Panc1 (cell line): ENCODE measurements at regions not wholly inside any gene's neighbourhood (a gene's known extent, or its start where the extent isn't known, plus 50 kb on each side); places are given as distances from the start of the nearest gene placed in this dataset.

Source experiments
- ATAC-seq: fragments of 200-7000 bp; cut with Tn5 transposase; 2 replicates; pipeline ENCODE4 v1.9.1; 2020; ENCODE audit warnings: mild to moderate bottlenecking, moderate library complexity
- BruUV-seq: library from RNA; stranded (reverse); fragments of 400-500 nt; replicated peaks from 2 replicates; lab custom pipeline; 2021; lab: Mats Ljungman, UMichigan
- CTCF ChIA-PET: fragments of 300-600 bp; sonication (Branson Sonifier 250); formaldehyde crosslinking; loops from one replicate; lab custom pipeline; 2022; ENCODE audit warnings: antibody characterized with exemption; lab: Charles Lee
- POLR2A ChIA-PET: fragments of 300-600 bp; sonication (Branson Sonifier 250); formaldehyde crosslinking; loops from one replicate; lab custom pipeline; 2022; ENCODE audit warnings: antibody characterized with exemption; lab: Charles Lee
- DNase-seq: peaks from one replicate; pipeline ENCODE4 v3.0.0-alpha.2; 2010; ENCODE audit warnings: low read depth, low spot score
- H3K27ac ChIP-seq: 2 replicates; pipeline ENCODE4 v1.5.1; 2011; ENCODE audit warnings: mild to moderate bottlenecking, low read length, inconsistent platforms
- H3K27me3 ChIP-seq: fragments of 200-500 bp; sonication (Bioruptor generic); 2 replicates; pipeline ENCODE4 v1.6.0; 2014; ENCODE audit warnings: low read length, inconsistent platforms; ENCODE audit not compliant: control insufficient read depth, insufficient read depth
- H3K36me3 ChIP-seq: fragments of 200-500 bp; sonication (Bioruptor generic); 2 replicates; pipeline ENCODE4 v1.5.1; 2014; ENCODE audit warnings: inconsistent platforms, mild to moderate bottlenecking, low read length, moderate library complexity; ENCODE audit not compliant: control insufficient read depth, insufficient read depth
- H3K4me1 ChIP-seq: 2 replicates; pipeline ENCODE4 v1.5.1; 2011; ENCODE audit warnings: inconsistent platforms, mild to moderate bottlenecking, low read length, moderate library complexity; ENCODE audit not compliant: control insufficient read depth, insufficient read depth
- H3K4me3 ChIP-seq, 2 experiments: 2 replicates each; pipeline ENCODE4 v1.5.1; 2011 to 2012; ENCODE audit warnings: low read depth in 2 of 2, low read length in 2 of 2, mild to moderate bottlenecking in 2 of 2, inconsistent platforms in 1 of 2, moderate library complexity in 1 of 2
- H3K9me3 ChIP-seq: fragments of 200-500 bp; sonication (Bioruptor generic); 2 replicates; pipeline ENCODE4 v1.5.1; 2014; ENCODE audit warnings: low read depth, mild to moderate bottlenecking, inconsistent platforms, low read length, moderate library complexity; ENCODE audit not compliant: control insufficient read depth, insufficient read depth
- POLR2AphosphoS5 ChIP-seq: IDR thresholded peaks from 2 replicates; pipeline ENCODE4 v1.6.1; 2012; ENCODE audit warnings: mild to moderate bottlenecking, low read depth, low read length, moderate library complexity
- REST ChIP-seq, 2 experiments: IDR thresholded peaks; 2 replicates each; pipeline ENCODE4 v1.6.1; 2011 to 2012; ENCODE audit warnings: low read depth in 2 of 2, control low read depth in 1 of 2, low read length in 1 of 2, mild to moderate bottlenecking in 1 of 2, moderate library complexity in 1 of 2; ENCODE audit not compliant: insufficient read depth in 1 of 2
- SIN3A ChIP-seq: IDR thresholded peaks from 2 replicates; pipeline ENCODE4 v1.6.1; 2012; ENCODE audit warnings: low read depth, mild to moderate bottlenecking, low read length, moderate library complexity, borderline replicate concordance; ENCODE audit not compliant: insufficient read depth
- TCF7L2 ChIP-seq: IDR thresholded peaks from 2 replicates; pipeline ENCODE4 v1.6.1; 2011; ENCODE audit warnings: mild to moderate bottlenecking, low read depth, low read length, inconsistent platforms
- in situ Hi-C: cut with HindIII; loops from 2 replicates; pipeline ENCODE4 v1.10.0; 2016; ENCODE audit warnings: low sequenced_read_pairs, low pct_unique_long_range_greater_than_20kb
- intact Hi-C: fragments of 100-400 bp; cut with micrococcal nuclease; formaldehyde crosslinking; loops from one replicate; pipeline ENCODE4 v1.10.0; 2022; ENCODE audit not compliant: unreplicated experiment
- TF ChIP-seq, protein P1 (sequence below): fragments of 450-650 bp; IDR thresholded peaks from 2 replicates; pipeline ENCODE4 v1.5.1; 2017; ENCODE audit warnings: mild to moderate bottlenecking

DNA sequence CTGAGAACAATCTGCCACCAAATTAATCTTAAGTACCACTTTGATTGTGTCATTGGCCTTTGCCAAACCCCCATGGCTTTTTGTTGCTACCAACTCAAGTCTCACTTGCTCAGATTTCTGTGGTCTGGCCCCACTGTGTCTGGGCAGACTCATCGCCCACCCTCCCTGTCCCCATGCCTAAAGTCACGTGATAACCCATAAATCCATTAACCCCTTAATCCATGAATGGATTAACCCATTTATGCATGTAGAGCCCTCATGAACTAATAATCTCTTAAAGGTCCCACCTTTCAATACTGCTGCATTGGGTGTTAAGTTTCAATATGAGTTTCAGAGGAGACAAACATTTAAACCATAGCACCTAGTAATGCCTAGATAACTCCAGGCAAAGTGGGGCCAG, 78.5 kb upstream of the BLTP1 start:
- no peaks in the 10 kb centered on the region for H3K36me3 ChIP-seq
- H3K9me3 ChIP-seq = no peaks in the 10 kb centered on the region
- H3K27me3 ChIP-seq = no peaks in the 10 kb centered on the region
- no TSS peak for BruUV-seq
- no peak overlapping the region for H3K4me3 ChIP-seq
- in situ Hi-C loops = no loop called here
- no peak for TF ChIP-seq TCF7L2
- TF ChIP-seq REST (IDR thresholded peaks at IDR 0.05; ENCODE audit: insufficient read depth in 1 of 2, low read depth in 2 of 2, low read length in 1 of 2) = no peak
- TF ChIP-seq, protein P1, sequence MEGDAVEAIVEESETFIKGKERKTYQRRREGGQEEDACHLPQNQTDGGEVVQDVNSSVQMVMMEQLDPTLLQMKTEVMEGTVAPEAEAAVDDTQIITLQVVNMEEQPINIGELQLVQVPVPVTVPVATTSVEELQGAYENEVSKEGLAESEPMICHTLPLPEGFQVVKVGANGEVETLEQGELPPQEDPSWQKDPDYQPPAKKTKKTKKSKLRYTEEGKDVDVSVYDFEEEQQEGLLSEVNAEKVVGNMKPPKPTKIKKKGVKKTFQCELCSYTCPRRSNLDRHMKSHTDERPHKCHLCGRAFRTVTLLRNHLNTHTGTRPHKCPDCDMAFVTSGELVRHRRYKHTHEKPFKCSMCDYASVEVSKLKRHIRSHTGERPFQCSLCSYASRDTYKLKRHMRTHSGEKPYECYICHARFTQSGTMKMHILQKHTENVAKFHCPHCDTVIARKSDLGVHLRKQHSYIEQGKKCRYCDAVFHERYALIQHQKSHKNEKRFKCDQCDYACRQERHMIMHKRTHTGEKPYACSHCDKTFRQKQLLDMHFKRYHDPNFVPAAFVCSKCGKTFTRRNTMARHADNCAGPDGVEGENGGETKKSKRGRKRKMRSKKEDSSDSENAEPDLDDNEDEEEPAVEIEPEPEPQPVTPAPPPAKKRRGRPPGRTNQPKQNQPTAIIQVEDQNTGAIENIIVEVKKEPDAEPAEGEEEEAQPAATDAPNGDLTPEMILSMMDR = no peak
- TF ChIP-seq POLR2AphosphoS5 = no peak
- TF ChIP-seq SIN3A = no peak
- H3K4me1 ChIP-seq = no peaks in the 10 kb centered on the region
- intact Hi-C loops = no loop called here
- POLR2A ChIA-PET = no interaction called here
- no peak for DNase-seq
- H3K27ac ChIP-seq = no peak overlapping the region
- no peak for ATAC-seq
- CTCF ChIA-PET = no interaction called here

- no peak for DNase-seq
- ChIA-PET CTCF (no interaction called here), POLR2A (no interaction called here)
- no peak overlapping the region for H3K27ac ChIP-seq
- no peaks in the 10 kb centered on the region for H3K9me3 ChIP-seq
- no TSS peak for BruUV-seq
- H3K27me3 ChIP-seq = no peaks in the 10 kb centered on the region
- no peak for TF ChIP-seq REST (IDR thresholded peaks at IDR 0.05; ENCODE audit: insufficient read depth in 1 of 2, low read depth in 2 of 2, low read length in 1 of 2)
- TF ChIP-seq TCF7L2 = no peak
- TF ChIP-seq SIN3A = no peak
- no peak for TF ChIP-seq POLR2AphosphoS5
- TF ChIP-seq, protein P1 = no peak
- no peak for ATAC-seq
- H3K4me1 ChIP-seq = no peaks in the 10 kb centered on the region
- in situ Hi-C loops = no loop called here
- intact Hi-C loops = no loop called here
- H3K4me3 ChIP-seq = no peak overlapping the region
- no peaks in the 10 kb centered on the region for H3K36me3 ChIP-seq
Measured at GRCh38 chr4:122065915-122066314, 86.2 kb upstream of the BLTP1 start.
